ENCODE measurements at regions not wholly inside any gene's neighbourhood (a gene's known extent, or its start where the extent isn't known, plus 50 kb on each side); places are given as distances from the start of the nearest gene placed in this dataset.

- Histone ChIP-seq H3K9me3 (no peaks in the 10 kb centered on the region), H3K27me3 (no peaks in the 10 kb centered on the region), H3K4me1 (no peaks in the 10 kb centered on the region), H3K36me3 (no peaks in the 10 kb centered on the region), H3K4me3 (no peak overlapping the region), H3K27ac (no peak overlapping the region)
- intact Hi-C loops (cut with DNase I) = no loop called here
- TF ChIP-seq CTCF (IDR thresholded peaks at IDR 0.05) = no peak
- no peak for DNase-seq (ENCODE audit: low spot score in 2 of 2)
Measured at GRCh38 chr11:71109586-71109985, 142.8 kb downstream of the SHANK2 start.

- no peak for TF ChIP-seq CTCF (IDR thresholded peaks at IDR 0.05)
- DNase-seq (ENCODE audit: low spot score in 2 of 2) = no peak
- no peaks in the 10 kb centered on the region for H3K27me3 ChIP-seq
Measured at GRCh38 chr11:71109186-71109585, 143.2 kb downstream of the SHANK2 start.

DNA sequence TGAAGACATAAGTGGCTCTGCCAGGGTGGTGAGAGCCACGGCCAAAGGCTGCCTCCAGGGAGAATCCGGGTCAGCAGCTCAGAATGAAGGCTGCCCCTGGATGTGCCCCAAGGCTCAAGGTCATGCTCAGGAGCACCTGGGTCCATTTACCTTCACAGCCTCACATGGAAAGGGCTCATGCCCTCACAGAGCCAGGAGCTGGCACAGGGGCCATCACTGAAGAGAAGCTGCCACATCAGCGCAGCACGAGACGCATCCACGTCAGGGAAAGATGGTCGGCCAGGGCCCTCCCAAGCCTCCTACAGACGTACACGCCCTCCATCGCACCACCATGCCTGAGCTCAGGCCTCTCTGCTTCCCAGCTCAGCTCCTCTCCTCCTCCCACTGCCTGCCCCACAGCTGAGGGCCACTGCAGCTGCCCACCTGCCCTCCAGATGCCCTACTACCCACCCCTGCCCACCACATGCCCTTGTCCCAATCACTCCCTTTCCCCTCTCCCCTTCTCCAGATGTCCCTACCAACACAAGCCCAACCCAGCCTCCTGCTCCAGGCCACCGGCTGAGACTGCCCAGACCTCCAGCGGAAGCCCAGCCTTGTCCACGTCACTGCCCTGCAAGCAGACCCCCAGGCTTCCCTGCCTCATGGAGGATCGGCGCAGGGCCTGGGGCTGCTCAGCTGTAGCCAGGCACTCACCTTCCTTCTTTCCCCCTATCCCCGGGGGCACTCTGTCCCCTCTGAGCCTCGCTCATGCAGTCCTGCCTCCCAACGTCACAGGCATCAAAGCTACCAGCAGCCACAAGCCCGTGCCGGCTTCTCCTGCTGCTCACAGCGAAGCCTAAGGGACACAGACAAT is 144.1 kb downstream of the SHANK2 start:
- DNase-seq (ENCODE audit: low spot score in 2 of 2) = no peak
- Histone ChIP-seq H3K27me3 (no peaks in the 10 kb centered on the region), H3K27ac (no peak overlapping the region), H3K9me3 (no peaks in the 10 kb centered on the region), H3K4me1 (no peaks in the 10 kb centered on the region), H3K36me3 (no peaks in the 10 kb centered on the region), H3K4me3 (no peak overlapping the region)
- TF ChIP-seq CTCF (IDR thresholded peaks at IDR 0.05) = no peak
- intact Hi-C loops (cut with DNase I) = no loop called here

More at GRCh38 chr11:71109186-71109585, 143.2 kb downstream of the SHANK2 start:
- no peak overlapping the region for H3K4me3 ChIP-seq
- H3K36me3 ChIP-seq = no peaks in the 10 kb centered on the region
- no peak overlapping the region for H3K27ac ChIP-seq
- no peaks in the 10 kb centered on the region for H3K4me1 ChIP-seq
- no peaks in the 10 kb centered on the region for H3K9me3 ChIP-seq
- intact Hi-C loops (cut with DNase I) = no loop called here

GRCh38 chr11:71106671-71107070 is 145.7 kb downstream of the SHANK2 start:
- intact Hi-C loops (cut with DNase I) = no loop called here
- H3K4me1 ChIP-seq = no peaks in the 10 kb centered on the region
- DNase-seq (ENCODE audit: low spot score in 2 of 2) = no peak
- no peaks in the 10 kb centered on the region for H3K36me3 ChIP-seq
- TF ChIP-seq CTCF (IDR thresholded peaks at IDR 0.05) = no peak
- no peak overlapping the region for H3K4me3 ChIP-seq
- no peaks in the 10 kb centered on the region for H3K9me3 ChIP-seq
- H3K27ac ChIP-seq = no peak overlapping the region
- H3K27me3 ChIP-seq = no peaks in the 10 kb centered on the region

GRCh38 chr11:71103266-71103665 is 149.1 kb downstream of the SHANK2 start:
- H3K27me3 ChIP-seq = no peaks in the 10 kb centered on the region
- no peaks in the 10 kb centered on the region for H3K9me3 ChIP-seq
- intact Hi-C loops (cut with DNase I) = no loop called here
- no peak overlapping the region for H3K4me3 ChIP-seq
- H3K36me3 ChIP-seq = no peaks in the 10 kb centered on the region
- no peak for DNase-seq (ENCODE audit: low spot score in 2 of 2)
- no peak overlapping the region for H3K27ac ChIP-seq
- TF ChIP-seq CTCF (IDR thresholded peaks at IDR 0.05) = no peak
- no peaks in the 10 kb centered on the region for H3K4me1 ChIP-seq
